OCI-LY3 (cell line): ENCODE measurements at regions not wholly inside any gene's neighbourhood (a gene's known extent, or its start where the extent isn't known, plus 50 kb on each side); places are given as distances from the start of the nearest gene placed in this dataset.

Experiments used
- EZH2phosphoT487 ChIP-seq: fragments of 200-600 bp; shearing (Covaris generic); IDR thresholded peaks from 2 replicates; pipeline ENCODE4 v1.6.1; 2018; ENCODE audit warnings: antibody characterized with exemption, mixed run types, low read depth
- TF ChIP-seq, protein P1 (sequence below): fragments of 200-600, 300-600 bp; sonication (generic); IDR thresholded peaks from 2 replicates; pipeline ENCODE4 v1.5.1; 2014; ENCODE audit warnings: antibody characterized with exemption, low read length, low read depth

DNA sequence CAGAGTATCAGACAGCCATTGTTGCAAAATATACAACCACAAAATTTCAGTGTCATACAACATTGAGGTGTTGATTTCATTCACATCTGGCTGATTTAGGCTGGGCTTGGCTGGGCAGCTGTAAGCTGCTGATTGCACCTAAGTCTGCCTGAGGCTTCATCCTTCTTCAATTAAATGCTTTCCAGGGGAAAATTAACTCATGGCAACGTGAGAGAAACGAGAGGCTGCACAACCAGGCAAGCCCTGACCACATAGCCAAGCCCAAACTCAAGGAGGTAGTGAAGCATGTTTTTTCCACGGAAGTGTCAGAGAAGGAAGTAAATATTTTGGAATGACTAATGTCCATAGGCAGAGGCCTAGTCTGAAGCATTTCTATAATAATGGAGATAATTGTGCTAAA is 273.8 kb upstream of the ZC3H12C start:
- TF ChIP-seq, protein P1, sequence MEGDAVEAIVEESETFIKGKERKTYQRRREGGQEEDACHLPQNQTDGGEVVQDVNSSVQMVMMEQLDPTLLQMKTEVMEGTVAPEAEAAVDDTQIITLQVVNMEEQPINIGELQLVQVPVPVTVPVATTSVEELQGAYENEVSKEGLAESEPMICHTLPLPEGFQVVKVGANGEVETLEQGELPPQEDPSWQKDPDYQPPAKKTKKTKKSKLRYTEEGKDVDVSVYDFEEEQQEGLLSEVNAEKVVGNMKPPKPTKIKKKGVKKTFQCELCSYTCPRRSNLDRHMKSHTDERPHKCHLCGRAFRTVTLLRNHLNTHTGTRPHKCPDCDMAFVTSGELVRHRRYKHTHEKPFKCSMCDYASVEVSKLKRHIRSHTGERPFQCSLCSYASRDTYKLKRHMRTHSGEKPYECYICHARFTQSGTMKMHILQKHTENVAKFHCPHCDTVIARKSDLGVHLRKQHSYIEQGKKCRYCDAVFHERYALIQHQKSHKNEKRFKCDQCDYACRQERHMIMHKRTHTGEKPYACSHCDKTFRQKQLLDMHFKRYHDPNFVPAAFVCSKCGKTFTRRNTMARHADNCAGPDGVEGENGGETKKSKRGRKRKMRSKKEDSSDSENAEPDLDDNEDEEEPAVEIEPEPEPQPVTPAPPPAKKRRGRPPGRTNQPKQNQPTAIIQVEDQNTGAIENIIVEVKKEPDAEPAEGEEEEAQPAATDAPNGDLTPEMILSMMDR, result no peak
- TF ChIP-seq EZH2phosphoT487, result no peak
